HEK293 (cell line): ENCODE measurements at regions not wholly inside any gene's neighbourhood (a gene's known extent, or its start where the extent isn't known, plus 50 kb on each side); places are given as distances from the start of the nearest gene placed in this dataset.

Experiments used
- CTCF ChIA-PET: fragments of 350-600 bp; formaldehyde crosslinking; extraction: SDS; loops from one replicate; lab custom pipeline; 2021; ENCODE audit warnings: antibody characterized with exemption; lab: Yijun Ruan, JAX
- POLR2A ChIA-PET: fragments of 300-600 bp; formaldehyde crosslinking; extraction: SDS; loops from one replicate; lab custom pipeline; 2020; ENCODE audit warnings: antibody characterized with exemption, inconsistent platforms; lab: Yijun Ruan, JAX
- H3K27ac ChIP-seq: fragments of 200-500 bp; sonication (Bioruptor generic); 2 replicates; pipeline ENCODE4 v1.5.1; 2014; ENCODE audit warnings: low read depth, low read length, control low read depth, inconsistent platforms; ENCODE audit errors: extremely low read depth
- H3K36me3 ChIP-seq, 2 experiments: fragments of 200-500 bp in 1 of 2; sonication (Bioruptor generic) in 1 of 2; 1 replicate in 1 of 2; 2 replicates in 1 of 2; pipeline ENCODE4 v1.5.1; 2014 to 2017; ENCODE audit warnings: inconsistent platforms in 2 of 2, low read length in 2 of 2; ENCODE audit not compliant: control insufficient read depth in 2 of 2, insufficient read depth in 1 of 2
- H3K4me1 ChIP-seq: fragments of 200-500 bp; sonication (Bioruptor generic); 2 replicates; pipeline ENCODE4 v1.5.1; 2014; ENCODE audit warnings: mild to moderate bottlenecking, low read length, inconsistent platforms; ENCODE audit not compliant: control insufficient read depth, insufficient read depth
- H3K4me3 ChIP-seq: 2 replicates; pipeline ENCODE4 v1.5.1; 2011; ENCODE audit warnings: low read depth, mild to moderate bottlenecking, control low read depth, low read length, moderate library complexity
- H3K9me3 ChIP-seq: fragments of 200-500 bp; sonication (Bioruptor generic); 2 replicates; pipeline ENCODE4 v1.5.1; 2014; ENCODE audit warnings: low read depth, low read length, inconsistent platforms; ENCODE audit not compliant: control insufficient read depth, insufficient read depth
- ELK4 ChIP-seq: IDR thresholded peaks from 2 replicates; pipeline ENCODE4 v1.6.1; 2011; ENCODE audit warnings: mild to moderate bottlenecking, low read depth, low read length, borderline replicate concordance
- GLI4 ChIP-seq: fragments of 450-650 bp; formaldehyde crosslinking; IDR thresholded peaks from 2 replicates; pipeline ENCODE4 v1.5.1; 2016; ENCODE audit warnings: missing biosample characterization, missing genetic modification characterization
- MYNN ChIP-seq: fragments of 450-650 bp; formaldehyde crosslinking; IDR thresholded peaks from 2 replicates; pipeline ENCODE4 v1.5.1; 2016; ENCODE audit warnings: missing biosample characterization, missing genetic modification characterization, borderline replicate concordance
- MZF1 ChIP-seq: fragments of 450-650 bp; formaldehyde crosslinking; IDR thresholded peaks from 2 replicates; pipeline ENCODE4 v1.5.1; 2017; ENCODE audit warnings: missing biosample characterization, missing genetic modification characterization, borderline replicate concordance
- PBX3 ChIP-seq: sonication (generic); formaldehyde crosslinking; IDR thresholded peaks from 2 replicates; pipeline ENCODE4 v1.8.1; 2022; ENCODE audit warnings: mild to moderate bottlenecking, moderate library complexity, missing genetic modification reagents
- PRDM2 ChIP-seq: fragments of 450-650 bp; formaldehyde crosslinking; IDR thresholded peaks from 2 replicates; pipeline ENCODE4 v1.5.1; 2016; ENCODE audit warnings: missing biosample characterization, missing genetic modification characterization, borderline replicate concordance
- PRDM4 ChIP-seq: fragments of 450-650 bp; formaldehyde crosslinking; IDR thresholded peaks from 2 replicates; pipeline ENCODE4 v1.5.1; 2017; ENCODE audit warnings: missing biosample characterization, missing genetic modification characterization
- ZFHX2 ChIP-seq: fragments of 450-650 bp; formaldehyde crosslinking; conservative IDR thresholded peaks from 2 replicates; pipeline ENCODE4 v1.5.1; 2016; ENCODE audit warnings: missing biosample characterization, missing genetic modification characterization
- ZFP3 ChIP-seq: fragments of 450-650 bp; formaldehyde crosslinking; IDR thresholded peaks from 2 replicates; pipeline ENCODE4 v1.5.1; 2016; ENCODE audit warnings: low read depth, missing biosample characterization, missing genetic modification characterization
- ZNF112 ChIP-seq: fragments of 450-650 bp; formaldehyde crosslinking; IDR thresholded peaks from 2 replicates; pipeline ENCODE4 v1.5.0; 2017; ENCODE audit warnings: missing biosample characterization, missing genetic modification characterization
- ZNF184 ChIP-seq: fragments of 450-650 bp; IDR thresholded peaks from 2 replicates; pipeline ENCODE4 v1.5.1; 2018; ENCODE audit warnings: missing biosample characterization, mild to moderate bottlenecking, missing genetic modification characterization
- ZNF2 ChIP-seq: fragments of 450-650 bp; formaldehyde crosslinking; IDR thresholded peaks from 2 replicates; pipeline ENCODE4 v1.5.1; 2016; ENCODE audit warnings: missing biosample characterization, missing genetic modification characterization
- ZNF24 ChIP-seq: fragments of 450-650 bp; formaldehyde crosslinking; IDR thresholded peaks from 2 replicates; pipeline ENCODE4 v1.5.1; 2016; ENCODE audit warnings: missing biosample characterization, missing genetic modification characterization
- ZNF292 ChIP-seq: fragments of 450-650 bp; formaldehyde crosslinking; IDR thresholded peaks from 2 replicates; pipeline ENCODE4 v1.5.1; 2016; ENCODE audit warnings: low read depth, missing biosample characterization, missing genetic modification characterization, borderline replicate concordance
- ZNF335 ChIP-seq: fragments of 450-650 bp; formaldehyde crosslinking; conservative IDR thresholded peaks from 2 replicates; pipeline ENCODE4 v1.5.1; 2016; ENCODE audit warnings: missing biosample characterization, missing genetic modification characterization
- ZNF37A ChIP-seq: fragments of 450-650 bp; IDR thresholded peaks from 2 replicates; pipeline ENCODE4 v1.5.1; 2018; ENCODE audit warnings: missing biosample characterization, missing genetic modification characterization
- ZNF544 ChIP-seq: fragments of 450-650 bp; formaldehyde crosslinking; IDR thresholded peaks from 2 replicates; pipeline ENCODE4 v1.5.0; 2017; ENCODE audit warnings: missing biosample characterization, missing genetic modification characterization
- ZNF560 ChIP-seq: fragments of 450-650 bp; formaldehyde crosslinking; IDR thresholded peaks from 2 replicates; pipeline ENCODE4 v1.5.1; 2017; ENCODE audit warnings: missing biosample characterization, missing genetic modification characterization, borderline replicate concordance
- ZNF777 ChIP-seq: fragments of 450-650 bp; formaldehyde crosslinking; IDR thresholded peaks from 2 replicates; pipeline ENCODE4 v1.5.1; 2017; ENCODE audit warnings: missing biosample characterization, missing genetic modification characterization, borderline replicate concordance
- ZNF791 ChIP-seq: fragments of 450-650 bp; formaldehyde crosslinking; IDR thresholded peaks from 2 replicates; pipeline ENCODE4 v1.5.1; 2016; ENCODE audit warnings: missing biosample characterization, missing genetic modification characterization
- ZNF792 ChIP-seq: fragments of 450-650 bp; formaldehyde crosslinking; IDR thresholded peaks from 2 replicates; pipeline ENCODE4 v1.5.1; 2016; ENCODE audit warnings: missing biosample characterization, missing genetic modification characterization
- ZSCAN4 ChIP-seq: fragments of 450-650 bp; formaldehyde crosslinking; IDR thresholded peaks from 2 replicates; pipeline ENCODE4 v1.5.1; 2017; ENCODE audit warnings: missing biosample characterization, missing genetic modification characterization

- TF ChIP-seq PRDM2 (no peak), MZF1 (tag by site-specific recombination) (no peak), PBX3 (CRISPR knock-in tag) (no peak)
Observed at GRCh38 chr14:49991491-49991890, 98.6 kb downstream of the ARF6 start (continued).

- Histone ChIP-seq H3K4me3 (no peak overlapping the region), H3K9me3 (no peaks in the 10 kb centered on the region), H3K27ac (no peak overlapping the region), H3K36me3 (no peaks in the 10 kb centered on the region), H3K4me1 (no peaks in the 10 kb centered on the region)
- CTCF ChIA-PET: no interaction called here
- no peak for TF ChIP-seq ZNF544 (tag by site-specific recombination)
- TF ChIP-seq ZNF112 (tag by site-specific recombination): no peak
- TF ChIP-seq PBX3 (CRISPR knock-in tag): no peak
- TF ChIP-seq ZNF560 (tag by site-specific recombination): no peak
- no peak for TF ChIP-seq ZNF792 (tag by site-specific recombination)
- no peak for TF ChIP-seq ELK4
- no peak for TF ChIP-seq ZNF292 (tag by site-specific recombination)
- no peak for TF ChIP-seq ZNF335 (tag by site-specific recombination)
- no peak for TF ChIP-seq MYNN (tag by site-specific recombination)
- no peak for TF ChIP-seq GLI4 (tag by site-specific recombination)
- no peak for TF ChIP-seq PRDM4 (tag by site-specific recombination)
- TF ChIP-seq ZFHX2 (tag by site-specific recombination): no peak
- no peak for TF ChIP-seq ZNF791 (tag by site-specific recombination)
- no peak for TF ChIP-seq ZNF777 (tag by site-specific recombination)
- no peak for TF ChIP-seq ZNF37A
- no peak for TF ChIP-seq ZNF24 (tag by site-specific recombination)
- no peak for TF ChIP-seq ZSCAN4 (tag by site-specific recombination)
- no peak for TF ChIP-seq ZNF184 (tag by site-specific recombination)
- TF ChIP-seq ZFP3 (tag by site-specific recombination): no peak
- no peak for TF ChIP-seq ZNF2
- POLR2A ChIA-PET: no interaction called here
Observed at GRCh38 chr14:49992036-49992435, 99.2 kb downstream of the ARF6 start.
